H9 (cell line): ENCODE measurements at regions not wholly inside any gene's neighbourhood (a gene's known extent, or its start where the extent isn't known, plus 50 kb on each side); places are given as distances from the start of the nearest gene placed in this dataset.

Experiments used
- DNase-seq: peaks from one replicate; pipeline ENCODE4 v3.0.0-alpha.2; 2017
- H2AFZ ChIP-seq: one replicate; pipeline ENCODE4 v1.6.1; 2013; ENCODE audit warnings: mild to moderate bottlenecking, low read length, control low read depth, moderate library complexity
- H2AK5ac ChIP-seq: 2 replicates; pipeline ENCODE4 v1.6.1; 2013; ENCODE audit warnings: low read length, control low read depth, mixed read lengths; ENCODE audit not compliant: insufficient read length
- H2BK120ac ChIP-seq: one replicate; pipeline ENCODE4 v1.6.1; 2013; ENCODE audit warnings: low read depth, mild to moderate bottlenecking, low read length, control low read depth, inconsistent platforms; ENCODE audit not compliant: poor library complexity, severe bottlenecking
- H2BK12ac ChIP-seq: 2 replicates; pipeline ENCODE4 v1.6.1; 2013; ENCODE audit warnings: low read length, control low read depth, mixed read lengths, low read depth; ENCODE audit not compliant: insufficient read length
- H2BK15ac ChIP-seq: 2 replicates; pipeline ENCODE4 v1.6.1; 2013; ENCODE audit warnings: low read depth, low read length, control low read depth
- H2BK20ac ChIP-seq: one replicate; pipeline ENCODE4 v1.6.1; 2013; ENCODE audit warnings: low read depth, mild to moderate bottlenecking, low read length, control low read depth, inconsistent platforms; ENCODE audit not compliant: poor library complexity, severe bottlenecking
- H2BK5ac ChIP-seq: 2 replicates; pipeline ENCODE4 v1.6.1; 2013; ENCODE audit warnings: low read length, control low read depth, mixed read lengths; ENCODE audit not compliant: insufficient read length
- H3K14ac ChIP-seq: 2 replicates; pipeline ENCODE4 v1.6.1; 2013; ENCODE audit warnings: low read length, control low read depth; ENCODE audit not compliant: insufficient read depth
- H3K18ac ChIP-seq: 2 replicates; pipeline ENCODE4 v1.6.1; 2013; ENCODE audit warnings: low read depth, mild to moderate bottlenecking, mixed read lengths, low read length, control low read depth; ENCODE audit not compliant: insufficient read length
- H3K23ac ChIP-seq: 2 replicates; pipeline ENCODE4 v1.6.1; 2013; ENCODE audit warnings: low read length, control low read depth, mixed read lengths, low read depth; ENCODE audit not compliant: insufficient read length
- H3K23me2 ChIP-seq: 2 replicates; pipeline ENCODE4 v1.6.1; 2013; ENCODE audit warnings: low read depth, mild to moderate bottlenecking, mixed read lengths, low read length, control low read depth; ENCODE audit not compliant: insufficient read length, poor library complexity, severe bottlenecking
- H3K27ac ChIP-seq: 2 replicates; pipeline ENCODE4 v1.5.1; 2013; ENCODE audit warnings: low read length, control low read depth, mixed read lengths, low read depth; ENCODE audit not compliant: insufficient read length
- H3K27me3 ChIP-seq: 2 replicates; pipeline ENCODE4 v1.6.1; 2013; ENCODE audit warnings: low read length, control low read depth, inconsistent platforms; ENCODE audit not compliant: insufficient read depth
- H3K4ac ChIP-seq: 2 replicates; pipeline ENCODE4 v1.6.1; 2013; ENCODE audit warnings: low read depth, mild to moderate bottlenecking, control low read depth, inconsistent platforms, low read length, moderate library complexity
- H3K4me1 ChIP-seq: 2 replicates; pipeline ENCODE4 v1.6.1; 2013; ENCODE audit warnings: low read length, control low read depth, inconsistent platforms; ENCODE audit not compliant: insufficient read depth
- H3K4me2 ChIP-seq: 2 replicates; pipeline ENCODE4 v1.6.1; 2013; ENCODE audit warnings: low read length, control low read depth, mixed read lengths; ENCODE audit not compliant: insufficient read length, insufficient read depth
- H3K56ac ChIP-seq: 2 replicates; pipeline ENCODE4 v1.6.1; 2013; ENCODE audit warnings: low read depth, mild to moderate bottlenecking, mixed read lengths, low read length, control low read depth; ENCODE audit not compliant: insufficient read length
- H3K79me1 ChIP-seq: 2 replicates; pipeline ENCODE4 v1.6.1; 2013; ENCODE audit warnings: low read depth, mild to moderate bottlenecking, moderate library complexity, low read length, control low read depth, inconsistent platforms; ENCODE audit not compliant: insufficient read depth, poor library complexity, severe bottlenecking
- H3K79me2 ChIP-seq: 2 replicates; pipeline ENCODE4 v1.6.1; 2013; ENCODE audit warnings: low read length, control low read depth, inconsistent platforms; ENCODE audit not compliant: insufficient read depth
- H3K9ac ChIP-seq: 2 replicates; pipeline ENCODE4 v1.6.1; 2013; ENCODE audit warnings: low read length, control low read depth, mixed read lengths; ENCODE audit not compliant: insufficient read length; ENCODE audit errors: extremely low read depth
- H3K9me3 ChIP-seq: one replicate; pipeline ENCODE4 v1.6.1; 2013; ENCODE audit warnings: low read depth, low read length, inconsistent platforms; ENCODE audit not compliant: control insufficient read depth
- H3T11ph ChIP-seq: one replicate; pipeline ENCODE4 v1.6.1; 2013; ENCODE audit warnings: mild to moderate bottlenecking, low read length, control low read depth, inconsistent platforms
- H4K20me1 ChIP-seq: one replicate; pipeline ENCODE4 v1.6.1; 2013; ENCODE audit not compliant: control insufficient read depth, insufficient read length, insufficient read depth
- H4K5ac ChIP-seq: 2 replicates; pipeline ENCODE4 v1.6.1; 2013; ENCODE audit warnings: low read depth, mild to moderate bottlenecking, mixed read lengths, low read length, control low read depth; ENCODE audit not compliant: insufficient read length
- H4K8ac ChIP-seq: replicated peaks from 2 replicates; pipeline ENCODE4 v1.6.1; 2013; ENCODE audit warnings: low read length, control low read depth, mixed read lengths, low read depth; ENCODE audit not compliant: insufficient read length
- H4K91ac ChIP-seq: 2 replicates; pipeline ENCODE4 v1.6.1; 2013; ENCODE audit warnings: low read depth, mild to moderate bottlenecking, moderate library complexity, mixed read lengths, low read length, control low read depth; ENCODE audit not compliant: insufficient read length
- H3K27ac Mint-ChIP-seq, 3 experiments: 2 replicates in 2 of 3; 3 replicates in 1 of 3; pipeline ENCODE4 v1.8.0; 2020 to 2021; ENCODE audit warnings: mixed read lengths in 3 of 3, mild to moderate bottlenecking in 1 of 3, moderate library complexity in 1 of 3
- H3K27me3 Mint-ChIP-seq: 2 replicates; pipeline ENCODE4 v1.8.0; 2021; ENCODE audit warnings: low read depth, mild to moderate bottlenecking, moderate library complexity, mixed read lengths
- H3K36me3 Mint-ChIP-seq, 3 experiments: 2 replicates in 2 of 3; 3 replicates in 1 of 3; pipeline ENCODE4 v1.8.0; 2020 to 2021; ENCODE audit warnings: low read depth in 3 of 3, mixed read lengths in 3 of 3; ENCODE audit not compliant: insufficient read depth in 1 of 3
- H3K4me1 Mint-ChIP-seq, 2 experiments: 2 replicates each; pipeline ENCODE4 v1.8.0; 2020; ENCODE audit warnings: mixed read lengths in 2 of 2
- H3K4me3 Mint-ChIP-seq, 2 experiments: 2 replicates in 1 of 2; 3 replicates in 1 of 2; pipeline ENCODE4 v1.8.0; 2020 to 2021; ENCODE audit warnings: mild to moderate bottlenecking in 2 of 2, mixed read lengths in 2 of 2, moderate library complexity in 1 of 2
- H3K9me3 Mint-ChIP-seq, 2 experiments: 2 replicates in 1 of 2; 3 replicates in 1 of 2; pipeline ENCODE4 v1.8.0; 2020; ENCODE audit warnings: mild to moderate bottlenecking in 2 of 2, mixed read lengths in 2 of 2, moderate library complexity in 1 of 2
- WGBS: extraction: QIAGEN DNeasy Blood & Tissue Kit; methylation state at CpG from one replicate; pipeline ENCODE4 v1.1.7; 2013; ENCODE audit warnings: missing lambda C conversion rate, low lambda C conversion rate, mixed read lengths; ENCODE audit not compliant: insufficient read length; ENCODE audit errors: extremely low coverage; 5-methylcytosine and 5-hydroxymethylcytosine counted together
- TF ChIP-seq, protein P1 (sequence below): fragments of 200-600 bp; sonication (generic); conservative IDR thresholded peaks from 3 replicates; pipeline ENCODE4 v1.8.0; 2021; ENCODE audit warnings: antibody characterized with exemption, mild to moderate bottlenecking

DNA sequence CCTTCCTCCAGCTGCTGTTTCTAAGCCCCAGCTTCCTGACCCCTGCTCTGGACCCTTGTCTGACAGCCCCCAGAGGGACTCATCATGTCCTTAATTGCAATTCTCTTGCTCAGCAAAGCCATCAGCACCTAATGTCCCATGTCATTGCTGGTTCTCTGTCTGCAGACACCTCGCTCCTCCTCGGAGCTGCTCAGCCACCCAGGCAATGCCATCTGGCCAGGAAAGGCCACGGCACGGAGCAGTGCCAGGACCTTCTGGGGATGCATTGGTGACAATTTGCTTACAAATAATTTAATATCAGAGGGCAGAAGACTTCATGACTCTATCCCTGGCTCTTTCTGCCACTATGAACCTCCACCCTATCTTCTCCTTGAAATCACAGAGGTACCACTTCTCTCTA lies 107.0 kb upstream of the THY1 start:
- H3K4me1 Mint-ChIP-seq, result peaks cover 11% of the 10 kb centered on the region in 2 experiments
- no peak overlapping the region for H4K5ac ChIP-seq
- no peaks in the 10 kb centered on the region; the same call in 1 of the 2 replicates for H3K27me3 ChIP-seq
- H3K23ac ChIP-seq, result no peak overlapping the region
- TF ChIP-seq, protein P1, sequence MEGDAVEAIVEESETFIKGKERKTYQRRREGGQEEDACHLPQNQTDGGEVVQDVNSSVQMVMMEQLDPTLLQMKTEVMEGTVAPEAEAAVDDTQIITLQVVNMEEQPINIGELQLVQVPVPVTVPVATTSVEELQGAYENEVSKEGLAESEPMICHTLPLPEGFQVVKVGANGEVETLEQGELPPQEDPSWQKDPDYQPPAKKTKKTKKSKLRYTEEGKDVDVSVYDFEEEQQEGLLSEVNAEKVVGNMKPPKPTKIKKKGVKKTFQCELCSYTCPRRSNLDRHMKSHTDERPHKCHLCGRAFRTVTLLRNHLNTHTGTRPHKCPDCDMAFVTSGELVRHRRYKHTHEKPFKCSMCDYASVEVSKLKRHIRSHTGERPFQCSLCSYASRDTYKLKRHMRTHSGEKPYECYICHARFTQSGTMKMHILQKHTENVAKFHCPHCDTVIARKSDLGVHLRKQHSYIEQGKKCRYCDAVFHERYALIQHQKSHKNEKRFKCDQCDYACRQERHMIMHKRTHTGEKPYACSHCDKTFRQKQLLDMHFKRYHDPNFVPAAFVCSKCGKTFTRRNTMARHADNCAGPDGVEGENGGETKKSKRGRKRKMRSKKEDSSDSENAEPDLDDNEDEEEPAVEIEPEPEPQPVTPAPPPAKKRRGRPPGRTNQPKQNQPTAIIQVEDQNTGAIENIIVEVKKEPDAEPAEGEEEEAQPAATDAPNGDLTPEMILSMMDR, result no peak
- H3K27me3 Mint-ChIP-seq, result peaks cover 43% of the 10 kb centered on the region
- H3K4me2 ChIP-seq, result no peak overlapping the region
- H3K23me2 ChIP-seq, result no peaks in the 10 kb centered on the region
- no peak overlapping the region for H4K8ac ChIP-seq
- no peak overlapping the region for H3K27ac Mint-ChIP-seq
- no peak overlapping the region for H4K91ac ChIP-seq
- no peak overlapping the region for H3K18ac ChIP-seq
- no peak overlapping the region for H3K4ac ChIP-seq
- no peak for DNase-seq
- H2BK120ac ChIP-seq, result no peak overlapping the region
- H2BK20ac ChIP-seq, result no peak overlapping the region
- H3K4me3 Mint-ChIP-seq, result no peak overlapping the region
- H2BK5ac ChIP-seq, result no peak overlapping the region
- WGBS, result no CpG with 5 or more reads among the region's 4 CpGs
- no peaks in the 10 kb centered on the region for H3K4me1 ChIP-seq
- H3T11ph ChIP-seq, result no peak overlapping the region
- no peak overlapping the region for H2BK12ac ChIP-seq
- no peaks in the 10 kb centered on the region for H4K20me1 ChIP-seq
- H3K9ac ChIP-seq, result no peak overlapping the region
- H3K79me2 ChIP-seq, result 0 out of 2 replicates have a peak, but pooled peaks cover 2% of the 10 kb centered on the region
- no peak overlapping the region for H2AK5ac ChIP-seq
- no peak overlapping the region for H3K27ac ChIP-seq
- no peaks in the 10 kb centered on the region for H3K79me1 ChIP-seq
- no peak overlapping the region for H3K56ac ChIP-seq
- H3K14ac ChIP-seq, result no peak overlapping the region
- H2AFZ ChIP-seq, result no peak overlapping the region
- no peaks in the 10 kb centered on the region for H3K9me3 Mint-ChIP-seq
- H2BK15ac ChIP-seq, result no peak overlapping the region
- H3K36me3 Mint-ChIP-seq, result no peaks in the 10 kb centered on the region
- no peaks in the 10 kb centered on the region for H3K9me3 ChIP-seq
